Smooth muscle cell of the brain vasculature (primary cell): ENCODE measurements at regions not wholly inside any gene's neighbourhood (a gene's known extent, or its start where the extent isn't known, plus 50 kb on each side); places are given as distances from the start of the nearest gene placed in this dataset.

Source experiments
- DNase-seq: peaks from one replicate; pipeline ENCODE4 v3.0.0-alpha.2; 2012; ENCODE audit warnings: low read depth, low spot score

- DNase-seq = no peak
These were observed 182.3 kb upstream of the SOX9 start for GRCh38 chr17:71938340-71939010.

GRCh38 chr17:71941920-71942319, 178.9 kb upstream of the SOX9 start:
- no peak for DNase-seq

GRCh38 chr17:71942626-71943025, 178.2 kb upstream of the SOX9 start:
- DNase-seq = no peak

- no peak for DNase-seq
These were observed 172.0 kb upstream of the SOX9 start for GRCh38 chr17:71948703-71949422.

GRCh38 chr17:71959154-71959553, 161.7 kb upstream of the SOX9 start:
- no peak for DNase-seq

GRCh38 chr17:71963351-71963750, 157.5 kb upstream of the SOX9 start:
- DNase-seq = no peak

- DNase-seq = no peak
These were observed 157.0 kb upstream of the SOX9 start for GRCh38 chr17:71963791-71964190.

- no peak for DNase-seq
These were observed 156.3 kb upstream of the SOX9 start for GRCh38 chr17:71964559-71964958.

GRCh38 chr17:71966055-71966454, 154.8 kb upstream of the SOX9 start:
- DNase-seq = no peak

GRCh38 chr17:71966459-71967313, 154.1 kb upstream of the SOX9 start:
- DNase-seq = no peak

- no peak for DNase-seq
These were observed 151.3 kb upstream of the SOX9 start for GRCh38 chr17:71969500-71969899.

GRCh38 chr17:71970312-71970711, 150.5 kb upstream of the SOX9 start:
- DNase-seq = no peak

GRCh38 chr17:71974051-71974450, 146.8 kb upstream of the SOX9 start:
- DNase-seq = no peak

- DNase-seq = peak; percentile 21
These were observed 145.5 kb upstream of the SOX9 start for GRCh38 chr17:71975331-71975801.

GRCh38 chr17:71976011-71976649, 144.7 kb upstream of the SOX9 start:
- DNase-seq = peak; percentile 83

- no peak for DNase-seq
These were observed 142.4 kb upstream of the SOX9 start for GRCh38 chr17:71978435-71978834.

GRCh38 chr17:71980171-71980570, 140.6 kb upstream of the SOX9 start:
- DNase-seq = no peak

GRCh38 chr17:71983828-71984227, 137.0 kb upstream of the SOX9 start:
- DNase-seq = no peak

- DNase-seq = no peak
These were observed 135.4 kb upstream of the SOX9 start for GRCh38 chr17:71985111-71986039.

- DNase-seq = no peak
These were observed 133.9 kb upstream of the SOX9 start for GRCh38 chr17:71986886-71987285.

GRCh38 chr17:71987634-71988033, 133.2 kb upstream of the SOX9 start:
- DNase-seq = no peak
